AG04450 (cell line): ENCODE measurements at regions not wholly inside any gene's neighbourhood (a gene's known extent, or its start where the extent isn't known, plus 50 kb on each side); places are given as distances from the start of the nearest gene placed in this dataset.

Experiments used
- CTCF ChIA-PET: fragments of 300-600, 350-600 bp; formaldehyde crosslinking; extraction: SDS; loops from one replicate; lab custom pipeline; 2022; ENCODE audit warnings: antibody characterized with exemption, inconsistent platforms; lab: Charles Lee
- POLR2A ChIA-PET: fragments of 350-600 bp; formaldehyde crosslinking; extraction: SDS; loops from one replicate; lab custom pipeline; 2021; ENCODE audit warnings: antibody characterized with exemption, inconsistent platforms; lab: Yijun Ruan, JAX
- DNase-seq: peaks from one replicate; pipeline ENCODE4 v3.0.0-alpha.2; 2011; ENCODE audit warnings: low read depth, low spot score
- H3K27ac ChIP-seq: one replicate; pipeline ENCODE4 v1.5.1; 2012; ENCODE audit warnings: low read depth, low read length, control low read depth
- H3K27me3 ChIP-seq: one replicate; pipeline ENCODE4 v1.6.0; 2012; ENCODE audit warnings: low read length; ENCODE audit not compliant: control insufficient read depth, insufficient read depth
- H3K4me3 ChIP-seq: 2 replicates; pipeline ENCODE4 v1.5.1; 2011; ENCODE audit warnings: mild to moderate bottlenecking, low read depth, low read length, control low read depth
- H3K9me3 ChIP-seq: 2 replicates; pipeline ENCODE4 v1.5.1; 2012; ENCODE audit warnings: low read length; ENCODE audit not compliant: control insufficient read depth, insufficient read depth
- TF ChIP-seq, protein P1 (sequence below): IDR thresholded peaks from 2 replicates; pipeline ENCODE4 v1.5.1; 2011; ENCODE audit warnings: low read depth, low read length, control low read depth, inconsistent platforms

DNA sequence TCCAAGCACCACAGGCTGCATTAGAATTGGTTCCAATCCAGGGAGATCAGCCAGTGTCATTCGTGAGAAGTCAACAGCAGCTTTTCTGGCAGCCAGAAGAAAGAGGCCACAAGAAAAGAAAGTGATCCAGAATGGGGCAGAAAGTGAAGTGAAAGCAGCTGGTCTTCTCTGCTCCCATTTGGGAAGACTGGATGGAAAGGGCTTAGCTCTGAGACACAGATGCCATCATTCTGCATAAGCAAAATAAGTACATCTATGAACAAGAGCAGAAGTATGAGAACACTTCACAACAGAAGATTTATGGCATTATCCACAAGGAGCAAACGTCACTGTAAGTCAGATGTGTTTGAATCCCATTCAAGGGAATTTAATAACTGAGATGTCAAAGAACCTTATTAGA, 326.5 kb upstream of the ESRRG start:
- CTCF ChIA-PET = interaction anchor here (0.6 kb wide), 1 partner anchor 53 kb away, joined by 3 read pairs; no protein-coding TSS in a partner anchor
- no peaks in the 10 kb centered on the region for H3K27me3 ChIP-seq
- no peak overlapping the region for H3K27ac ChIP-seq
- no peak overlapping the region for H3K4me3 ChIP-seq
- no peak for DNase-seq
- no peaks in the 10 kb centered on the region for H3K9me3 ChIP-seq
- TF ChIP-seq, protein P1, sequence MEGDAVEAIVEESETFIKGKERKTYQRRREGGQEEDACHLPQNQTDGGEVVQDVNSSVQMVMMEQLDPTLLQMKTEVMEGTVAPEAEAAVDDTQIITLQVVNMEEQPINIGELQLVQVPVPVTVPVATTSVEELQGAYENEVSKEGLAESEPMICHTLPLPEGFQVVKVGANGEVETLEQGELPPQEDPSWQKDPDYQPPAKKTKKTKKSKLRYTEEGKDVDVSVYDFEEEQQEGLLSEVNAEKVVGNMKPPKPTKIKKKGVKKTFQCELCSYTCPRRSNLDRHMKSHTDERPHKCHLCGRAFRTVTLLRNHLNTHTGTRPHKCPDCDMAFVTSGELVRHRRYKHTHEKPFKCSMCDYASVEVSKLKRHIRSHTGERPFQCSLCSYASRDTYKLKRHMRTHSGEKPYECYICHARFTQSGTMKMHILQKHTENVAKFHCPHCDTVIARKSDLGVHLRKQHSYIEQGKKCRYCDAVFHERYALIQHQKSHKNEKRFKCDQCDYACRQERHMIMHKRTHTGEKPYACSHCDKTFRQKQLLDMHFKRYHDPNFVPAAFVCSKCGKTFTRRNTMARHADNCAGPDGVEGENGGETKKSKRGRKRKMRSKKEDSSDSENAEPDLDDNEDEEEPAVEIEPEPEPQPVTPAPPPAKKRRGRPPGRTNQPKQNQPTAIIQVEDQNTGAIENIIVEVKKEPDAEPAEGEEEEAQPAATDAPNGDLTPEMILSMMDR = no peak
- POLR2A ChIA-PET = no interaction called here

DNA sequence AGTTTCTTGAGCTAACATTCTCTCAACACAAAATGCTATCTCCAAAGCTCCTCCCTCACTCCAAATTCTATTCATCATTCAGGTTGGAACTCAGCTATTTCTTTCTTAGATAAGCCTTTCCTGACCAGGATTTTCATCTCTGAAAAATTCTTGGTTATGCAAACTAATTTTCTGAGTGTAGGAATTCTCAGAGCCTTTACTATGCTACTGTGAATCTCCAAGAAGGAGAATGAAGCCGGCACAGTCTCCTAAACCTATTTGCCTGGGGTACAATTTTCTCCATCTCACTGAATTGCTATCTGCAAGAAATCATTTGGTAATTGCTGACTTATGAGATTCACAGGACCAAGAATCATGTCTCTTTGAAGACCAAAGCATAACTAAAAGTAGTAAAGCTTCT, 325.9 kb upstream of the ESRRG start:
- H3K4me3 ChIP-seq = no peak overlapping the region
- ChIA-PET CTCF (interaction anchor here (0.6 kb wide), 1 partner anchor 618 kb away, joined by 6 read pairs; no protein-coding TSS in a partner anchor), POLR2A (no interaction called here)
- no peak overlapping the region for H3K27ac ChIP-seq
- DNase-seq = no peak
- no peaks in the 10 kb centered on the region for H3K27me3 ChIP-seq
- no peaks in the 10 kb centered on the region for H3K9me3 ChIP-seq
- TF ChIP-seq, protein P1 = no peak

DNA sequence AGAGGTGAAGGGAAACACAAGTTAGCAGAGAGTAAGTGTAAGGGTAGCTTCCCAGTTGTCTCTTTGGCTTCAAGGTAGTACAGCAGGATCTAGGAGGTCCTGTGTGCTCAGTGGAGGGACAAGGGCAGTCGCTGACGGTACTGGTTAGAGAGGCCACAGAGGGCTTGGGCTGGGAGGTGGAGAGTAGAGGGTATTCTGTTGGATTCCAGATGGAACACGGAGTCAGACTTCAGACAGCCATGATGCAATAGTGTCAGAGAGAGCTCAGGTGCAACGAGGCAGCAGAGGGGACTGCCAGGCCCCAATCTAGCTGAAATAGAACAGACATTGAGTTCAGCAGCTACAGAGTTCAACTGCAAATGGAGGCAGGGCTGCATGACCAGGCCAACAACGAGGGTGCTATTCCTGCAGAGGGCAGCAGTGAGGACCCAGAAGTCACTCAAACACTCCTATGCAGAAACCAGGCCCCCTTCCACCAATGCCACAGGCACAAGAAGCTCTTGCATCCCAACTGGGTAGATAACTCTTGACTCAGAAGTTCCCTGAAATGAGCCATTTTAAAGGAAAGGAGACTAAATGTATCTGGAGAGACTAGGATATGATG, 325.0 kb upstream of the ESRRG start:
- DNase-seq = no peak
- POLR2A ChIA-PET = no interaction called here
- CTCF ChIA-PET = no interaction called here

GRCh38 chr1:217040711-217041455, 317.7 kb upstream of the ESRRG start:
- POLR2A ChIA-PET = no interaction called here

More for the DNA sequence above, 325.0 kb upstream of the ESRRG start:
- TF ChIP-seq, protein P1 = no peak
- no peak overlapping the region for H3K4me3 ChIP-seq
- no peaks in the 10 kb centered on the region for H3K27me3 ChIP-seq
- H3K9me3 ChIP-seq = no peaks in the 10 kb centered on the region
- H3K27ac ChIP-seq = no peak overlapping the region

More at GRCh38 chr1:217040711-217041455, 317.7 kb upstream of the ESRRG start:
- Histone ChIP-seq H3K27me3 (no peaks in the 10 kb centered on the region), H3K27ac (no peak overlapping the region), H3K9me3 (peaks cover 2% of the 10 kb centered on the region; the same call in 1 of the 2 replicates), H3K4me3 (no peak overlapping the region)
- CTCF ChIA-PET = no interaction called here
- no peak for DNase-seq
- TF ChIP-seq, protein P1 = no peak
